ENCODE measurements at regions not wholly inside any gene's neighbourhood (a gene's known extent, or its start where the extent isn't known, plus 50 kb on each side); places are given as distances from the start of the nearest gene placed in this dataset.

GRCh38 chr7:32335107-32335506, 155.1 kb downstream of the LSM5 start:
- Histone ChIP-seq H3K27me3 (ENCODE audit: insufficient read depth, low read length) (no peaks in the 10 kb centered on the region), H3K9ac (ENCODE audit: low read length) (no peak overlapping the region), H3K18ac (ENCODE audit: low read length) (no peak overlapping the region), H3K4me2 (ENCODE audit: low read length) (no peak overlapping the region), H2BK5ac (ENCODE audit: low read depth, low read length, poor library complexity) (no peak overlapping the region), H3K36me3 (ENCODE audit: control insufficient read depth in 1 of 2, insufficient read depth in 2 of 2, low read length in 2 of 2) (no peaks in the 10 kb centered on the region), H3K14ac (ENCODE audit: low read length) (no peak overlapping the region), H3K9me3 (ENCODE audit: insufficient read depth, low read depth, low read length) (no peaks in the 10 kb centered on the region), H2BK12ac (ENCODE audit: low read length) (no peak overlapping the region), H3K79me1 (ENCODE audit: low read length) (no peaks in the 10 kb centered on the region), H3K79me2 (ENCODE audit: control insufficient read depth, insufficient read depth, low read length, poor library complexity) (no peaks in the 10 kb centered on the region), H3K23ac (ENCODE audit: low read length) (no peak overlapping the region), H3K4me3 (ENCODE audit: low read depth, low read length) (no peak overlapping the region), H3K4ac (ENCODE audit: low read depth, low read length) (no peak overlapping the region), H2AFZ (ENCODE audit: insufficient read depth, low read length, poor library complexity) (no peak overlapping the region), H4K8ac (ENCODE audit: low read depth, low read length) (no peak overlapping the region), H4K12ac (ENCODE audit: low read depth, low read length) (no peak overlapping the region), H3K27ac (ENCODE audit: low read depth, low read length) (no peak overlapping the region), H4K91ac (ENCODE audit: low read depth, low read length) (no peak overlapping the region), H2BK120ac (ENCODE audit: insufficient read depth, low read length, poor library complexity) (no peak overlapping the region), H2AK5ac (ENCODE audit: low read length) (no peak overlapping the region), H3K4me1 (ENCODE audit: control insufficient read depth in 1 of 2, insufficient read depth in 2 of 2, low read length in 2 of 2) (no peaks in the 10 kb centered on the region)
- no peak for DNase-seq
- WGBS (ENCODE audit: extremely low coverage, insufficient coverage, insufficient read length), result no CpG with 5 or more reads among the region's 1 CpG

DNA sequence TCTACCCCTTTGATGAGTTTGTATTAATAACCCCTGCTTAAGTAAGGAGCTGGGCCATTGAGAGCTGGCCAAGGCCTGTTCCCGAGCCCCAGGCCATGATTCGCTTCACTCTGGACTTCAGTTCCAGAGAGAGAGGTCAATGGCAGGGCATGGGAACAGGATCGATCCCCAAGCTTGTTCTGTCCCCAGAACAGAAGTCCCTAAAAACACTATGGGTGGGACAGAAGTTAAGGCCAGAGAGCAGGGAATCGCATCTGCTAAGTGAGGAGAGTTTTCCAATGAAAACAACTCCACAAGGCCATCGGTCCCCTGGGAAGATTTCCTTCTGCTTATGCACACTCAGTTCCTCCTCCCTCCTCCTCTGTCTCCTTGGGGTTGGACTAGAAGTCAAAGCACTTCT, 159.6 kb downstream of the LSM5 start:
- no peak for DNase-seq
- no peak overlapping the region for H4K8ac ChIP-seq (ENCODE audit: low read depth, low read length)
- no peak overlapping the region for H3K27ac ChIP-seq (ENCODE audit: low read depth, low read length)
- H3K4ac ChIP-seq (ENCODE audit: low read depth, low read length), result no peak overlapping the region
- H3K14ac ChIP-seq (ENCODE audit: low read length), result no peak overlapping the region
- H2BK5ac ChIP-seq (ENCODE audit: low read depth, low read length, poor library complexity), result no peak overlapping the region
- H3K27me3 ChIP-seq (ENCODE audit: insufficient read depth, low read length), result no peaks in the 10 kb centered on the region
- no peaks in the 10 kb centered on the region for H3K9me3 ChIP-seq (ENCODE audit: insufficient read depth, low read depth, low read length)
- WGBS (ENCODE audit: extremely low coverage, insufficient coverage, insufficient read length), result no CpG with 5 or more reads among the region's 5 CpGs
- H3K79me2 ChIP-seq (ENCODE audit: control insufficient read depth, insufficient read depth, low read length, poor library complexity), result no peaks in the 10 kb centered on the region
- no peak overlapping the region for H2AFZ ChIP-seq (ENCODE audit: insufficient read depth, low read length, poor library complexity)
- H4K91ac ChIP-seq (ENCODE audit: low read depth, low read length), result no peak overlapping the region
- H2AK5ac ChIP-seq (ENCODE audit: low read length), result no peak overlapping the region
- H2BK12ac ChIP-seq (ENCODE audit: low read length), result no peak overlapping the region
- no peak overlapping the region for H2BK120ac ChIP-seq (ENCODE audit: insufficient read depth, low read length, poor library complexity)
- H3K4me2 ChIP-seq (ENCODE audit: low read length), result no peak overlapping the region
- no peaks in the 10 kb centered on the region for H3K79me1 ChIP-seq (ENCODE audit: low read length)
- H3K23ac ChIP-seq (ENCODE audit: low read length), result no peak overlapping the region
- no peak overlapping the region for H3K9ac ChIP-seq (ENCODE audit: low read length)
- no peaks in the 10 kb centered on the region for H3K4me1 ChIP-seq (ENCODE audit: control insufficient read depth in 1 of 2, insufficient read depth in 2 of 2, low read length in 2 of 2)
- no peak overlapping the region for H4K12ac ChIP-seq (ENCODE audit: low read depth, low read length)
- no peak overlapping the region for H3K4me3 ChIP-seq (ENCODE audit: low read depth, low read length)
- no peak overlapping the region for H3K18ac ChIP-seq (ENCODE audit: low read length)
- no peaks in the 10 kb centered on the region for H3K36me3 ChIP-seq (ENCODE audit: control insufficient read depth in 1 of 2, insufficient read depth in 2 of 2, low read length in 2 of 2)

GRCh38 chr7:32326078-32326477, 164.1 kb downstream of the LSM5 start:
- Histone ChIP-seq H2AK5ac (ENCODE audit: low read length) (no peak overlapping the region), H3K79me2 (ENCODE audit: control insufficient read depth, insufficient read depth, low read length, poor library complexity) (no peaks in the 10 kb centered on the region), H3K4ac (ENCODE audit: low read depth, low read length) (no peak overlapping the region), H3K79me1 (ENCODE audit: low read length) (no peaks in the 10 kb centered on the region), H3K4me2 (ENCODE audit: low read length) (no peak overlapping the region), H2BK120ac (ENCODE audit: insufficient read depth, low read length, poor library complexity) (no peak overlapping the region), H3K4me1 (ENCODE audit: control insufficient read depth in 1 of 2, insufficient read depth in 2 of 2, low read length in 2 of 2) (no peaks in the 10 kb centered on the region), H2AFZ (ENCODE audit: insufficient read depth, low read length, poor library complexity) (no peak overlapping the region), H3K18ac (ENCODE audit: low read length) (no peak overlapping the region), H3K4me3 (ENCODE audit: low read depth, low read length) (no peak overlapping the region), H4K91ac (ENCODE audit: low read depth, low read length) (no peak overlapping the region), H3K23ac (ENCODE audit: low read length) (no peak overlapping the region), H4K8ac (ENCODE audit: low read depth, low read length) (no peak overlapping the region), H4K12ac (ENCODE audit: low read depth, low read length) (no peak overlapping the region), H3K9ac (ENCODE audit: low read length) (no peak overlapping the region), H2BK12ac (ENCODE audit: low read length) (no peak overlapping the region), H2BK5ac (ENCODE audit: low read depth, low read length, poor library complexity) (no peak overlapping the region), H3K27ac (ENCODE audit: low read depth, low read length) (no peak overlapping the region), H3K14ac (ENCODE audit: low read length) (no peak overlapping the region), H3K9me3 (ENCODE audit: insufficient read depth, low read depth, low read length) (no peaks in the 10 kb centered on the region), H3K27me3 (ENCODE audit: insufficient read depth, low read length) (no peaks in the 10 kb centered on the region), H3K36me3 (ENCODE audit: control insufficient read depth in 1 of 2, insufficient read depth in 2 of 2, low read length in 2 of 2) (no peaks in the 10 kb centered on the region)
- WGBS (ENCODE audit: extremely low coverage, insufficient coverage, insufficient read length), result no CpG with 5 or more reads among the region's 1 CpG
- DNase-seq, result no peak

- H3K4me3 ChIP-seq (ENCODE audit: low read depth, low read length), result no peak overlapping the region
- H3K79me2 ChIP-seq (ENCODE audit: control insufficient read depth, insufficient read depth, low read length, poor library complexity), result no peaks in the 10 kb centered on the region
- no peak for DNase-seq
- no peak overlapping the region for H2AK5ac ChIP-seq (ENCODE audit: low read length)
- no peaks in the 10 kb centered on the region for H3K4me1 ChIP-seq (ENCODE audit: control insufficient read depth in 1 of 2, insufficient read depth in 2 of 2, low read length in 2 of 2)
- H3K36me3 ChIP-seq (ENCODE audit: control insufficient read depth in 1 of 2, insufficient read depth in 2 of 2, low read length in 2 of 2), result no peaks in the 10 kb centered on the region
- no peak overlapping the region for H3K4me2 ChIP-seq (ENCODE audit: low read length)
- H3K79me1 ChIP-seq (ENCODE audit: low read length), result no peaks in the 10 kb centered on the region
- no peak overlapping the region for H2BK12ac ChIP-seq (ENCODE audit: low read length)
- H2BK120ac ChIP-seq (ENCODE audit: insufficient read depth, low read length, poor library complexity), result no peak overlapping the region
- no peak overlapping the region for H4K12ac ChIP-seq (ENCODE audit: low read depth, low read length)
- no peak overlapping the region for H3K9ac ChIP-seq (ENCODE audit: low read length)
- no peak overlapping the region for H4K91ac ChIP-seq (ENCODE audit: low read depth, low read length)
- H3K23ac ChIP-seq (ENCODE audit: low read length), result no peak overlapping the region
- H4K8ac ChIP-seq (ENCODE audit: low read depth, low read length), result no peak overlapping the region
- WGBS (ENCODE audit: extremely low coverage, insufficient coverage, insufficient read length), result no CpG with 5 or more reads among the region's 3 CpGs
- no peak overlapping the region for H3K4ac ChIP-seq (ENCODE audit: low read depth, low read length)
- H3K18ac ChIP-seq (ENCODE audit: low read length), result no peak overlapping the region
- no peaks in the 10 kb centered on the region for H3K9me3 ChIP-seq (ENCODE audit: insufficient read depth, low read depth, low read length)
- H2BK5ac ChIP-seq (ENCODE audit: low read depth, low read length, poor library complexity), result no peak overlapping the region
- H3K27ac ChIP-seq (ENCODE audit: low read depth, low read length), result no peak overlapping the region
- H3K27me3 ChIP-seq (ENCODE audit: insufficient read depth, low read length), result no peaks in the 10 kb centered on the region
- H2AFZ ChIP-seq (ENCODE audit: insufficient read depth, low read length, poor library complexity), result no peak overlapping the region
- no peak overlapping the region for H3K14ac ChIP-seq (ENCODE audit: low read length)
Measured at GRCh38 chr7:32323712-32324111, 166.5 kb downstream of the LSM5 start.
